ENCODE measurements at regions not wholly inside any gene's neighbourhood (a gene's known extent, or its start where the extent isn't known, plus 50 kb on each side); places are given as distances from the start of the nearest gene placed in this dataset.

GRCh38 chr21:28794371-28794851 lies 198.3 kb downstream of the LTN1 start:
- H3K4me1 ChIP-seq (ENCODE audit: control insufficient read depth in 5 of 5, insufficient read depth in 5 of 5, low read length in 5 of 5): peaks cover 0 to 16% (median 2%) of the 10 kb centered on the region in 5 donors
- no peaks in the 10 kb centered on the region for H3K36me3 ChIP-seq (ENCODE audit: control insufficient read depth in 4 of 4, insufficient read depth in 4 of 4, low read length in 4 of 4)
- no peaks in the 10 kb centered on the region for H3K9me3 ChIP-seq (ENCODE audit: control insufficient read depth in 4 of 4, insufficient read depth in 3 of 4, low read length in 3 of 4)
- no peaks in the 10 kb centered on the region for H3K27me3 ChIP-seq (ENCODE audit: control insufficient read depth in 3 of 3, insufficient read depth in 3 of 3, low read length in 2 of 3)
- ATAC-seq (ENCODE audit: insufficient read depth, low FRiP score) (no peak), DNase-seq (no peak)
- 55 to 57% methylated on average over 2 of the region's 2 CpGs for WGBS, 2 donors
- no peak overlapping the region for H3K9ac ChIP-seq (ENCODE audit: insufficient read depth in 1 of 2, low read length in 2 of 2)
- no peak overlapping the region for H3K4me3 ChIP-seq
- no peak for TF ChIP-seq CTCF (IDR thresholded peaks at IDR 0.05; ENCODE audit: control extremely low read depth, extremely low read depth)
- H3K27ac ChIP-seq (ENCODE audit: low read depth in 1 of 2, low read length in 1 of 2): no peak overlapping the region

- Histone ChIP-seq H3K9me3 (ENCODE audit: control insufficient read depth in 4 of 4, insufficient read depth in 3 of 4, low read length in 3 of 4) (no peaks in the 10 kb centered on the region), H3K27ac (ENCODE audit: low read depth in 1 of 2, low read length in 1 of 2) (no peak overlapping the region), H3K27me3 (ENCODE audit: control insufficient read depth in 3 of 3, insufficient read depth in 3 of 3, low read length in 2 of 3) (no peaks in the 10 kb centered on the region), H3K4me1 (ENCODE audit: control insufficient read depth in 5 of 5, insufficient read depth in 5 of 5, low read length in 5 of 5) (peaks cover 0 to 18% (median 2%) of the 10 kb centered on the region in 5 donors), H3K9ac (ENCODE audit: insufficient read depth in 1 of 2, low read length in 2 of 2) (no peak overlapping the region), H3K36me3 (ENCODE audit: control insufficient read depth in 4 of 4, insufficient read depth in 4 of 4, low read length in 4 of 4) (no peaks in the 10 kb centered on the region), H3K4me3 (no peak overlapping the region)
- ATAC-seq (ENCODE audit: insufficient read depth, low FRiP score) (no peak), DNase-seq (peak in 2 of 3 donors; percentile 75 to 84)
- TF ChIP-seq CTCF (IDR thresholded peaks at IDR 0.05; ENCODE audit: control extremely low read depth, extremely low read depth): no peak
- WGBS, 2 donors: 36 to 44% methylated on average over 2 of the region's 2 CpGs
Measured at GRCh38 chr21:28793043-28793442, 199.6 kb downstream of the LTN1 start.

- H3K36me3 ChIP-seq (ENCODE audit: control insufficient read depth in 4 of 4, insufficient read depth in 4 of 4, low read length in 4 of 4): no peaks in the 10 kb centered on the region
- no peak overlapping the region for H3K9ac ChIP-seq (ENCODE audit: insufficient read depth in 1 of 2, low read length in 2 of 2)
- peaks cover 0 to 18% (median 2%) of the 10 kb centered on the region in 5 donors for H3K4me1 ChIP-seq (ENCODE audit: control insufficient read depth in 5 of 5, insufficient read depth in 5 of 5, low read length in 5 of 5)
- WGBS, 2 donors: 83 to 88% methylated on average over 4 of the region's 4 CpGs
- DNase-seq (no peak), ATAC-seq (ENCODE audit: insufficient read depth, low FRiP score) (no peak)
- H3K9me3 ChIP-seq (ENCODE audit: control insufficient read depth in 4 of 4, insufficient read depth in 3 of 4, low read length in 3 of 4): no peaks in the 10 kb centered on the region
- TF ChIP-seq CTCF (IDR thresholded peaks at IDR 0.05; ENCODE audit: control extremely low read depth, extremely low read depth): no peak
- H3K27me3 ChIP-seq (ENCODE audit: control insufficient read depth in 3 of 3, insufficient read depth in 3 of 3, low read length in 2 of 3): no peaks in the 10 kb centered on the region
- H3K27ac ChIP-seq (ENCODE audit: low read depth in 1 of 2, low read length in 1 of 2): no peak overlapping the region
- H3K4me3 ChIP-seq: no peak overlapping the region
Measured at GRCh38 chr21:28791595-28792282, 200.9 kb downstream of the LTN1 start.

Data from lung (tissue), 11 donors.